HEK293T (cell line): ENCODE measurements at regions not wholly inside any gene's neighbourhood (a gene's known extent, or its start where the extent isn't known, plus 50 kb on each side); places are given as distances from the start of the nearest gene placed in this dataset.

Experiments used
- ARNT ChIP-seq: fragments of 450-650 bp; IDR thresholded peaks from 2 replicates; pipeline ENCODE4 v1.6.1; 2017; ENCODE audit warnings: mild to moderate bottlenecking
- BHLHE40 ChIP-seq: fragments of 450-650 bp; IDR thresholded peaks from 2 replicates; pipeline ENCODE4 v1.6.1; 2016; ENCODE audit warnings: mild to moderate bottlenecking, moderate library complexity, borderline replicate concordance
- CTBP1 ChIP-seq: fragments of 450-650 bp; IDR thresholded peaks from 2 replicates; pipeline ENCODE4 v1.6.1; 2016; ENCODE audit warnings: borderline replicate concordance
- FOXA1 ChIP-seq: fragments of 450-650 bp; IDR thresholded peaks from 2 replicates; pipeline ENCODE4 v1.6.1; 2016; ENCODE audit warnings: mild to moderate bottlenecking
- FOXK2 ChIP-seq: fragments of 450-650 bp; IDR thresholded peaks from 2 replicates; pipeline ENCODE4 v1.6.1; 2016; ENCODE audit warnings: mild to moderate bottlenecking
- FOXM1 ChIP-seq: fragments of 450-650 bp; IDR thresholded peaks from 2 replicates; pipeline ENCODE4 v1.6.1; 2017; ENCODE audit warnings: mild to moderate bottlenecking, borderline replicate concordance
- HDGF ChIP-seq: fragments of 450-650 bp; IDR thresholded peaks from 2 replicates; pipeline ENCODE4 v1.6.1; 2017; ENCODE audit warnings: antibody characterized with exemption, borderline replicate concordance
- LEF1 ChIP-seq: fragments of 450-650 bp; IDR thresholded peaks from 2 replicates; pipeline ENCODE4 v1.6.1; 2017; ENCODE audit warnings: mild to moderate bottlenecking, borderline replicate concordance
- NFRKB ChIP-seq: fragments of 450-650 bp; IDR thresholded peaks from 2 replicates; pipeline ENCODE4 v1.6.1; 2016; ENCODE audit warnings: mild to moderate bottlenecking, moderate library complexity
- PKNOX1 ChIP-seq: fragments of 450-650 bp; IDR thresholded peaks from 2 replicates; pipeline ENCODE4 v1.6.1; 2016
- SP1 ChIP-seq: fragments of 450-650 bp; IDR thresholded peaks from 2 replicates; pipeline ENCODE4 v1.6.1; 2017
- SUZ12 ChIP-seq: fragments of 450-650 bp; IDR thresholded peaks from 2 replicates; pipeline ENCODE4 v1.6.1; 2016; ENCODE audit warnings: mild to moderate bottlenecking
- TARDBP ChIP-seq: fragments of 450-650 bp; IDR thresholded peaks from 2 replicates; pipeline ENCODE4 v1.6.1; 2016

- no peak for TF ChIP-seq SP1
- no peak for TF ChIP-seq FOXM1
- no peak for TF ChIP-seq CTBP1
- TF ChIP-seq TARDBP, result no peak
- no peak for TF ChIP-seq LEF1
- TF ChIP-seq ARNT, result no peak
- TF ChIP-seq FOXA1, result no peak
- no peak for TF ChIP-seq BHLHE40
- TF ChIP-seq NFRKB, result no peak
- no peak for TF ChIP-seq HDGF
- no peak for TF ChIP-seq PKNOX1
- TF ChIP-seq SUZ12, result no peak
- no peak for TF ChIP-seq FOXK2
These were observed 919.0 kb downstream of the RAPGEF2 start for GRCh38 chr4:160021870-160022269.
